ENCODE measurements at regions not wholly inside any gene's neighbourhood (a gene's known extent, or its start where the extent isn't known, plus 50 kb on each side); places are given as distances from the start of the nearest gene placed in this dataset.

DNA sequence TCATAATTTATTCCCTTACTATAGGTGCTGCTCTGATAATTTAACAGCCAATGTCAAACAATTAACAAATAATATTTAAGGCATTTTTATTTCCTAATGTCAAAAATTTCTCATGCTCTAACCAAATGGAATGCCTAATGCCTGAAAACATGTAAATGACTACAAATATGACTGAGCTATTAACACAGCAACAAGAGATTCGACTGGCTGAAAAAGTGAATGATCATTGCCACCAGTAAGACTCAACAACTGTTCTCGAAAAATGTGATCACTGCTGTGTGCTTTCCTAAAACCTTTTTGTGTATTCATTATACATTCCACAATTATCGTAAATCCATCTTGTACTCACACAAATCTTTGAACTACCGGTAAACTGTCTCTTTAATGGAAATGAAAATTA, 118.7 kb downstream of the NPY start:
- no peaks in the 10 kb centered on the region for H3K79me2 ChIP-seq (ENCODE audit: control insufficient read depth, insufficient read depth, low read length)
- FAIRE-seq: no peak
- SMC1A ChIA-PET (ENCODE audit: uncharacterized antibody, unreplicated experiment): interaction anchor here (0.7 to 1.2 kb wide), 3 partner anchors 84 to 261 kb away, joined by 3 to 4 read pairs (median 3); no protein-coding TSS in a partner anchor
- H2AFZ ChIP-seq (ENCODE audit: control insufficient read depth, low read depth, low read length): peak overlapping the region; percentile 21; the same call in 1 of the 2 replicates
- intact Hi-C loops (cut with micrococcal nuclease; ENCODE audit: unreplicated experiment): loop anchor here (1.0 to 10.0 kb wide), 3 partner anchors 186 to 692 kb away; no protein-coding TSS in a partner anchor
- ATAC-seq: no peak
- no peak overlapping the region for H3K27ac ChIP-seq (ENCODE audit: control insufficient read depth, insufficient read depth)
- no TSS peak for BruUV-seq (replicated peaks)
- no peak overlapping the region for H3K9ac ChIP-seq (ENCODE audit: control insufficient read depth, insufficient read depth, low read length)
- H4K20me1 ChIP-seq (ENCODE audit: control insufficient read depth, insufficient read depth): no peaks in the 10 kb centered on the region
- H3K4me3 ChIP-seq: no peak overlapping the region
- WGBS (ENCODE audit: insufficient coverage, insufficient replicate concordance, low lambda C conversion rate, missing lambda C conversion rate): 75% methylated on average over 4 of the region's 4 CpGs
- CTCF ChIA-PET: interaction anchor here (1.0 kb wide), 1 partner anchor 264 kb away, joined by 6 read pairs; no protein-coding TSS in a partner anchor
- TF ChIP-seq KDM1A (IDR thresholded peaks at IDR 0.05; ENCODE audit: borderline replicate concordance) (no peak), BCL11A (IDR thresholded peaks at IDR 0.05; ENCODE audit: low read depth, low read length) (no peak), SREBF1 (IDR thresholded peaks at IDR 0.05; ENCODE audit: low read length) (no peak), EZH2 (IDR thresholded peaks at IDR 0.05; ENCODE audit: borderline replicate concordance, control insufficient read depth, low read depth, low read length) (no peak), TBL1XR1 (IDR thresholded peaks at IDR 0.05; ENCODE audit: low read depth, low read length) (no peak), SP1 (IDR thresholded peaks at IDR 0.05; ENCODE audit: low read depth, low read length) (no peak), ZNF622 (IDR thresholded peaks at IDR 0.05) (no peak), ASH2L (IDR thresholded peaks at IDR 0.05; ENCODE audit: borderline replicate concordance, low read depth) (no peak), NRF1 (conservative IDR thresholded peaks at IDR 0.05; ENCODE audit: low read depth, low read length) (no peak), GATAD2B (conservative IDR thresholded peaks at IDR 0.05; ENCODE audit: low read depth) (no peak), ZSCAN29 (IDR thresholded peaks at IDR 0.05) (no peak), IKZF1 (conservative IDR thresholded peaks at IDR 0.05) (no peak), MEF2B (IDR thresholded peaks at IDR 0.05; ENCODE audit: partially characterized antibody, poor library complexity, severe bottlenecking) (no peak), ZNF24 (IDR thresholded peaks at IDR 0.05) (no peak), YY1 (IDR thresholded peaks at IDR 0.05; ENCODE audit: low read depth, low read length) (no peak), RUNX3 (IDR thresholded peaks at IDR 0.05; ENCODE audit: low read length) (no peak), TAF1 (IDR thresholded peaks at IDR 0.05; ENCODE audit: borderline replicate concordance, low read depth, low read length) (no peak), PAX8 (IDR thresholded peaks at IDR 0.05) (no peak), ZNF207 (IDR thresholded peaks at IDR 0.05; ENCODE audit: borderline replicate concordance) (no peak)
- peaks cover 9% of the 10 kb centered on the region for H3K4me1 ChIP-seq (ENCODE audit: control insufficient read depth, insufficient read depth, low read length)
- no peak for DNase-seq (ENCODE audit: low read depth, low spot score)
- RAD21 ChIA-PET (ENCODE audit: unreplicated experiment): no interaction called here
- no peaks in the 10 kb centered on the region for H3K36me3 ChIP-seq (ENCODE audit: control insufficient read depth in 2 of 2, insufficient read depth in 2 of 2, low read length in 1 of 2)
- in situ Hi-C loops (cut with MboI): loop anchor here (5.0 to 10.0 kb wide), 2 partner anchors 260 to 692 kb away; no protein-coding TSS in a partner anchor
- POLR2A ChIA-PET: no interaction called here
- H3K9me3 ChIP-seq (replicated peaks; ENCODE audit: control insufficient read depth, insufficient read depth, low read length): no peaks in the 10 kb centered on the region
- no peaks in the 10 kb centered on the region for H3K27me3 ChIP-seq (replicated peaks in 1 of 2; ENCODE audit: control insufficient read depth in 2 of 2, insufficient read depth in 2 of 2, low read length in 1 of 2)
- H3K4me2 ChIP-seq (ENCODE audit: control insufficient read depth, insufficient read depth): no peak overlapping the region

Measured in GM12878 (cell line).